Hepatic stellate cell (primary cell): ENCODE measurements at regions not wholly inside any gene's neighbourhood (a gene's known extent, or its start where the extent isn't known, plus 50 kb on each side); places are given as distances from the start of the nearest gene placed in this dataset.
"Not testable (repeated sequence)": the region's sequence is repeated elsewhere in the genome, so short reads cannot be mapped to it uniquely, and the experiment has no call there.

Experiments
- DNase-seq: peaks from one replicate; pipeline ENCODE4 v3.0.0; 2011; ENCODE audit warnings: low spot score

DNA sequence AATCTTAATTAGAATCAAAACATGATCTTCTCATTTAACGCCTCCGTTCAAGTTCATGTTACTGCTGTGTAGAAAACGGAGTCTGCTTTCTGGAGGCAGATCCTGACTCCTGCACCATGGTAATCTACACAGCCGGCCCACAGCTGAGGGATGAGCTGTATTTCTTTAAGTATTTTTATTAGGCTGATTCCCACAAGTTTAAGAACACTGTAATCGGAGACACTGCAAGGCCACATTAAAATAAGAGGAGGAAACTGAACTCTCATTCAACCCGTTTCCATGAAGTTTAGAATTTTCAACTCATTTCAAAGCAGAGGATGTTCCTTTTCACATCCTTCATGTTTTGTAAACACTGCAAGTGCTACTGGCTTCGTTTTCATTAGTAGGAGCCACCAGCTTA is 372.2 kb downstream of the NFIB start:
- DNase-seq: no peak

- no peak for DNase-seq
Observed at GRCh38 chr9:13939701-13940490, 374.0 kb downstream of the NFIB start.

DNA sequence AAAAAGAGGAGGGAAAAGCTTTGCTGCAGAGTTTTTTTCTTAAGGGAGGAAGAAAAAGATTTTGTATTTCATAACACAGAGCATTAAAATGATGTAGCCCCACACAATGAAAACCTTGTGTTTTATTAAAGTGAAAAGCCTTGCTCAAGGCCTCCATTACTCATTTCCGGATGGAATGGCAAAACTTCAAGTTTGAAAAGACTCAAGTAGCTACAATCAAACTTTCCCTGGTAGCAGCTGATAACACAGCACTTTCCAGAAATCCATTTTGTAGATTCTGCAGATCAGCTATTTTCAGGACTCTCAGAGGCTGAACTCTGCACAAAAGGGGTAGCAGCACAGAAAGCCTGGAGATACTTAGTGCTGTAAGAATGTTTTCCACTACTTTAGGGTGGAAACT is 374.8 kb downstream of the NFIB start:
- DNase-seq: peak; percentile 5

DNA sequence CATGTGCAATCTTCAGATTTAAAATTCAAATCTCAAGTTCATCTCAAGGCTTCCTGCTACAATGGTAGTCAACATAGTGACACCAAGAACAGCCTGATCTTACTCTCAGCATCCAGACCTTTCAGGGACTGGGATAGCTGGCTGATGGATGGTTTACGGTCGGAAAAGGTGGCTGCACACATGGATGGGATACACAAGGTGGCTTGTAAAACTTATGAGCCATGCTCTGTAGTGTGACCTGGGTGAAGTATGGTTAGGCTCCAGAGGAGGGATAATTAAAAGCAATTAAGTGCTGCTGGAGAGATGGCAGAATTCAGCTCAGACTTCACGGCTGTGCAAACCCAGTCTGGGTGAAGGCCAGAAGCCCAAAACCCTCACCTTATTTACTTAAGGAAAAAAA is 379.5 kb downstream of the NFIB start:
- no peak for DNase-seq

GRCh38 chr9:13933268-13933656 is 380.7 kb downstream of the NFIB start:
- DNase-seq: no peak

DNA sequence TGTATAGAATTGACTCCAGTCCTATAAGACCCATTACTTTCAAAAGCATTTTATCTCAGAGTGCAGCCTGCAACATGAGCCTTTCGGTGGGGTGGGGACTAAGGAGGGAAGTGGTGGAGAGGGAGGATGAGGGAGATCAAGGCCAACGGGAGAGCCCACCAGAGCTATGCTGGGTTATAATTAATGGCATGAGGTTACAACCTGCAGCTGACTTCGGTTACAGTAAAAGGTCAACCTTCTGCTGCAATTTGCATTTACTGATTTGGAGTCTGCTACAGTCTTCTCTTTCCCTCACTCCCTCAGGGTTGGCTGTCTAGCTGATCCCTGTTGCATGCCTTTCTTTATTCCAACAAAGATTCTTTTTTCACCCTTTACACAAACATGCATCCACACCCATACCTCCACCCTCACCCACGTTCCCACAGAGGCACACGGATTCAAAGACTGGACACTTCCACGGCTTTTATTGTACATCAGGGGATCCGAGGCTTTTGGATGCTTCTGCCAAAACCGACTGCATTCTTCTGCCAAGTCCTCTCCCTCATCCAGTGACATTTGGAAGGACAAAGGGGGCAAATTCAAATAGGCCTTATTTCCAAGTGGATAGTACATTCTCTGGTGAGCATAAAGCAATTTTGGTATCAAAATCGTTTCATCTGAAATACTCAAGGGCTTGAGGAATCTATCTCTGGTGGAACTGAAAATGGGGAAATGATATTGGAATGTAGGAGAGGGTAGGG is 381.2 kb downstream of the NFIB start:
- no peak for DNase-seq

DNA sequence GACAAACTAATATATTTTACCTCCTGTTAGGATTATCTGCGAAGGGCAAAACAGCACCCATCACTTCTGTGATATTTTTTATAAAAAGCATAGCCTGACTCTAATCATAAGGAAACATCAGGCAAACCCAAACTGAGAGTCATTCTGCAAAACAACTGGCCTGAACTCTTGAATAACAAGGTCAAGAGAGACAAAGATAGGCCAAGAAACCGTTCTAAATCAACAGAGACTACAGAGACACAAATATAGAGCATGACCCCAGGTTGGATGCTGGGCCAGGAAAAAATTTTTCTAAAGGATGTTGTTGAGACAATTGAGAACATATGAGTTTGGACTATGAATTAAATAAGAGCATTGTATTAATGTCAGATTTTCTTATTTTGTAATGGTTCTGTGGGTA is 384.9 kb downstream of the NFIB start:
- DNase-seq: no peak

DNA sequence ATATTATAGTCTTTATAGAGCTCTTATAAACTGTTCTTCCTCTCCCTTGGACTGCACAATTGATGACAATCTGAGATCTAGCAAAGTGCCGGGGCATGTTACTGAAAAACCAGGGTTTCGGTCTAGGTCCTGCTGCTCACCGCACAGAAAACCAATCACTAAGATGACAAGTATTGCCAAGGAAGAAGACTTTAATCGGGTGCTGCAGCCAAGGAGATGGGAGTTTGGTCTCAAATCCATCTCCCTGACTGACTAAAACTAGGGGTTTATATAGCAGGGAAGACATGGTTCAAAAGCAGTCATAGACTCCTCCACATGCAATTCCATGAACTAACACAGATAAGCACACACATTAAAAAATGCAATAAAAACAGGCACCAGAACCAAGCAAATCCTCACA is 390.6 kb downstream of the NFIB start:
- no peak for DNase-seq

DNA sequence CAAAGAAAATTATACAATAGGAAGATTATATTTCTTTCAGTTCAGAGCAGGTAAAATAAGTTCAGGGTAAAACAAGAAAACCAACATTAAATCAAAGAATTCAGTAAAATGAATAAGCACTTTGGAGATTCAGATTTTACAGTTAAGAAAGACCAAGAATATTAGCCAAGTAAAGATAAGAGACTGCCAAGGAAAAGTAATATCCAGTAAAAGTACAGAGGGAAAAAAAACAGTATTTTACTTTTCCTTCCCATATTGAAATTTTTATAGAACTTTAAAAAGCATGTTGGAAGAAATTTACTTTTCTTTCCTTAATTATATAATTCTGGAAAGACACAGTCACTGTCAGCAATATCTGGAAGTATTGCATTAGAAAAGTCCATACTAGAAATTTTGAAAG is 393.4 kb downstream of the NFIB start:
- no peak for DNase-seq

DNA sequence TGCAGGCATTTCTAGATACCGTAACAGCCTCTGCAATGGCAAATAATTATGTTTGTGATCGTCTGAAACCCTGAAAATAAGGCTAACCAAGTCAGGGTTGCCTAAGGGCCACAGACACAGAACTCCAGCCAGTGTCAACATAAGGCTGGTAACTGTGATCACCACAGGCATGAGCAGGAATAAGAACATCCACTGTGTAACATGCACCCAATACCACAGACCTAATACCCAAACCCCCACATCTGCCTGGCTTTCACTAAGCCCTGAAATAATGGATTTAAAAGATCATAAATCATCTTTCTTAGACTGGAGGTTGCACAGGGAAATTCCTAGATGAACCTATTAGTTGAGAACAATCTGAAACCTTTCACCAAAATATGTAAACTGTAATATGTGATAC is 394.5 kb downstream of the NFIB start:
- no peak for DNase-seq

GRCh38 chr9:13917534-13917933 is 396.4 kb downstream of the NFIB start:
- DNase-seq: no peak

DNA sequence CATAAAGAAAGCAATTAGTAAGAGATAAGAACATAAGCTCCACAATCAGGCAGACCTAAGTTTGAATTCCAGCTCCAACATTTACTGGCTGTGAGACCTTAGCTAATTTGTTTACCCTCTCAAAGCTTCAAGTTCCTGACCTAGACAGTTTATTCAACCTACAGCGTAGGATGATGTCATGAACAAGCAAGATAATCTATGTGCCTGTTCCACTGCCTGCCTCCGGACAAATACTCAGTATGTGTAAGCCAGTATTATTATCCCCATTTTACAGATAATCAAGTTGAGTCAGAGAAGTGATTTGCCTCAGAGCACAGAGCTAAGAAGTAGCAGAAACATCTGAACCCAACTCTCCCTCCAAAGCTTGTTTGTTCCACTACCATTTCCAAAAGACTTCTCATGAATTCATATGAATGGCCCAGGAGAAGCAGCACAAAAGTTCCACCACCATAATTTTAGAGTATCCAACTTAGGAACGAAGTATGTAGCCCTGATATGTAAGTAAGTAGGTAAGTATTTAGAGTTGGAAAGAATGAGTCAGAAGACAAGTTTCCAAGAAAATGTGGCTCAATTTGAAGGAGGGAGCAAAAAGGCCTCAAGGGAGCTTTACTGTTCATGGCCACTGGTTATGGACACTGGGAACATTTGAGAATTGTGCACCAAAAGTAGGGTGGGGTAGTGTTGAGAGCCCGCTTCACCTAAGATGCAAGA is 398.2 kb downstream of the NFIB start:
- DNase-seq: no peak

DNA sequence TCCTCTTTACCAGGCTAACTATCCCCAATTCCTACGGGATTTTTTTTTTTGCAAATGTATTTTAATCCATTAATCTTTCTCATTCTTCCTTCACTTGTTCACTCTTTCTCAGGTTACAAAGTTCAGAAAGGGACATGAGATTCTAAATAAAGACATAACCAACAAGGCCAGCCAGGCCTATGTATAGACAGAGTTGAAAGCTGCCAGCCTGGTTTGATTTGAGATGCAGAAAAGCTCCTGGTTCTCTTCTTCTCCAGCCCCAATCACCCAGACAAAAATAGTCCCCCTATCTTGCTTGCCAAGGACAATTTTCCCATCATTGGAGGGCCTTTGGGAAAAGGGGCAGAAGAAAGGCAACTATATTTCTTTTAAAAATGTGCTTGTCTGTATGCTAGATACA is 398.8 kb downstream of the NFIB start:
- no peak for DNase-seq

GRCh38 chr9:13911473-13911872 is 402.5 kb downstream of the NFIB start:
- DNase-seq: no peak

DNA sequence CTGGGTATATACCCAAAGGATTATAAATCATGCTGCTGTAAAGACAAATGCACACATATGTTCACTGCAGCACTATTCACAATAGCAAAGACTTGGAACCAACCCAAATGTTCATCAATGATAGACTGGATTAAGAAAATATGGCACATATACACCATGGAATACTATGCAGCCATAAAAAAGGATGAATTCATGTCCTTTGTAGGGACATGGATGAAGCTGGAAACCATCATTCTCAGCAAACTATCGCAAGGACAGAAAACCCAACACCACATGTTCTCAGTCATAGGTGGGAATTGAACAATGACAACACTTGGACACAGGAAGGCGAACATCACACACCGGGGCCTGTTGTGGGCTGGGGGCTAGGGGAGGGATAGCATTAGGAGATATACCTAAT is 406.1 kb downstream of the NFIB start:
- not testable (repeated sequence) for DNase-seq

GRCh38 chr9:13904746-13905145 is 409.2 kb downstream of the NFIB start:
- DNase-seq: no peak

DNA sequence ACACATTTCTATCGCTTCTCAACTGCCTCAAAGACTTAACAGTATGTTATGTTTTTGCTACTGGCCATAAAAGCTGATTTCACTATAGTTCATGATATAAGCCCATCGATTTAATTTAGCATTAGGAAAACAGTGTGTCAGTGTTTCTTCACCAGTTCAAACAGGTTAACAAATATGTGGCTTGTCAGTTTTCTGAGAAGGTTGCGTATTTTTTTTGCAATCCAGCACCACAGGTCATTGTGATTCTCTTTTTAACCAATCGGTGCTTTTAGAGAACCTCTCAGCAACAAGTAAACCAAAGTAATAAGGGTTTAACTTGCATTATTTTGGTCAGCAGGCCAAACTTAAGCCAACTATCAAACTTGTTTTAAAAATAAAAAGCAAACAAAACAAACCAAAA is 409.6 kb downstream of the NFIB start:
- DNase-seq: no peak

GRCh38 chr9:13902286-13903066 is 411.5 kb downstream of the NFIB start:
- DNase-seq: no peak

DNA sequence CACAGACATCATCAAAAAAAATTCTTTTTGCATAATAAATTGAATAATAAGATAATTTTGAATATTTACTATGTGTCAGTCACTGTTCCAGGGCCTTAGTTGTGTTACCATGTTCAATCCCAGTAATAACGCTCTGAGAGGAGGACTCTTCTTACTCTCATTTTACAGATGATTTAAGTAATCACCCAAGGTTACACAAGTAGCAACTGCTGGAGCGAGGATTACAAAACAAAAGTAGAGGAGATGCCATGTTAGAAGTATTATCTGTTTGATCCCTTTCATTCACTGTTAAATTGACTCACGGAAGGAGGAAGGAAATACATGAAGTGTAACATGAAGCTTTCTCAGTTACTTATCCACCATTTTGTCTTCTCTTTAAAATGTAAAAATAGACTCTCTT is 412.8 kb downstream of the NFIB start:
- DNase-seq: no peak

GRCh38 chr9:13900449-13900848 is 413.5 kb downstream of the NFIB start:
- DNase-seq: no peak

- no peak for DNase-seq
Observed at GRCh38 chr9:13899924-13900323, 414.0 kb downstream of the NFIB start.

DNA sequence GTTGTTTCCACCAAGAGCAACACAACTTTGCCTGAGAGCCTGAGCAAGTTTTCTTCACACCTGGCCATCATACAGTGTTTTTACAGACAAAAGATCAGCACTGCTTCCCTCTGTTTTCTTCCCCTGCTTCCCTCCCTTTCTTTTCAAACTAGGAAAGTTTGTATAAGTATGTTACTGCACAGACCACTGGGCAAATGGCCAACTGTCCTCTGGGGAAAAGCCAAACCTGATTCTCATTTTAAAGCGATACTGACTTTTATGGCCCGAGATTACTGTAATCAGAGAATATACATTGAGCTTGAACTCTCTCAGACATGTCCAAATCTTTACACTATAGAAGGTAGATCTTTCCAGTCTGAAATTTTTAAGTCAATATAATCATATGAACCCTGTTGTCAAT is 415.0 kb downstream of the NFIB start:
- DNase-seq: no peak
